ENCODE measurements at regions not wholly inside any gene's neighbourhood (a gene's known extent, or its start where the extent isn't known, plus 50 kb on each side); places are given as distances from the start of the nearest gene placed in this dataset.

GRCh38 chr9:24245988-24246387 lies 299.7 kb downstream of the IZUMO3 start:
- no peak for TF ChIP-seq EZH2phosphoT487 (IDR thresholded peaks at IDR 0.05)
- no peak for TF ChIP-seq EZH2 (IDR thresholded peaks at IDR 0.05)

Data from neural progenitor cell (in vitro differentiated cells).